GM10266 (cell line): ENCODE measurements at regions not wholly inside any gene's neighbourhood (a gene's known extent, or its start where the extent isn't known, plus 50 kb on each side); places are given as distances from the start of the nearest gene placed in this dataset.

ENCODE experiments used
- DNase-seq: peaks from one replicate; pipeline ENCODE4 v3.0.0; 2012; ENCODE audit errors: extremely low spot score
- TF ChIP-seq, protein P1 (sequence below): IDR thresholded peaks from 2 replicates; pipeline ENCODE4 v1.5.1; 2012; ENCODE audit warnings: mild to moderate bottlenecking, low read depth; ENCODE audit not compliant: control insufficient read depth, insufficient read depth; ENCODE audit errors: missing control alignments

DNA sequence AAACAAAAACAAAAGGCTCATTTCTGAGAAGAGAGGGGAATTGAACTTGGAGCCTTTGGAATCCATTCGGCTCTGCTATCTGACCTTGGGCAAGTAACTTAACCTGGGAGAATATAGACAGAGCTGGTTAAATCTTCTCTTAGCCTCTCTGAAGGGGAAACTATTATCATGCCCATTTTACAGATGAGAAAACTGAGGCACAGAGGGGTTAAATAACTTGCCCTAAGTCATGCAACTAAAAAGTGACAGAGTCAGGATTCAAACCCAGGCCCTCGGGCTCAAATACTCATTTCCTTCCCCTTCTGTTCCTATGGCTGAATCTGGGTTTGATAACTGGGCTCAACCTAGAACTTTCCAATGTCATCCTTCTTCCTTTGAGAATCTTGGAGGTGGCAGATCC is 291.3 kb upstream of the MSX2 start:
- no peak for DNase-seq
- TF ChIP-seq, protein P1, sequence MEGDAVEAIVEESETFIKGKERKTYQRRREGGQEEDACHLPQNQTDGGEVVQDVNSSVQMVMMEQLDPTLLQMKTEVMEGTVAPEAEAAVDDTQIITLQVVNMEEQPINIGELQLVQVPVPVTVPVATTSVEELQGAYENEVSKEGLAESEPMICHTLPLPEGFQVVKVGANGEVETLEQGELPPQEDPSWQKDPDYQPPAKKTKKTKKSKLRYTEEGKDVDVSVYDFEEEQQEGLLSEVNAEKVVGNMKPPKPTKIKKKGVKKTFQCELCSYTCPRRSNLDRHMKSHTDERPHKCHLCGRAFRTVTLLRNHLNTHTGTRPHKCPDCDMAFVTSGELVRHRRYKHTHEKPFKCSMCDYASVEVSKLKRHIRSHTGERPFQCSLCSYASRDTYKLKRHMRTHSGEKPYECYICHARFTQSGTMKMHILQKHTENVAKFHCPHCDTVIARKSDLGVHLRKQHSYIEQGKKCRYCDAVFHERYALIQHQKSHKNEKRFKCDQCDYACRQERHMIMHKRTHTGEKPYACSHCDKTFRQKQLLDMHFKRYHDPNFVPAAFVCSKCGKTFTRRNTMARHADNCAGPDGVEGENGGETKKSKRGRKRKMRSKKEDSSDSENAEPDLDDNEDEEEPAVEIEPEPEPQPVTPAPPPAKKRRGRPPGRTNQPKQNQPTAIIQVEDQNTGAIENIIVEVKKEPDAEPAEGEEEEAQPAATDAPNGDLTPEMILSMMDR = no peak

DNA sequence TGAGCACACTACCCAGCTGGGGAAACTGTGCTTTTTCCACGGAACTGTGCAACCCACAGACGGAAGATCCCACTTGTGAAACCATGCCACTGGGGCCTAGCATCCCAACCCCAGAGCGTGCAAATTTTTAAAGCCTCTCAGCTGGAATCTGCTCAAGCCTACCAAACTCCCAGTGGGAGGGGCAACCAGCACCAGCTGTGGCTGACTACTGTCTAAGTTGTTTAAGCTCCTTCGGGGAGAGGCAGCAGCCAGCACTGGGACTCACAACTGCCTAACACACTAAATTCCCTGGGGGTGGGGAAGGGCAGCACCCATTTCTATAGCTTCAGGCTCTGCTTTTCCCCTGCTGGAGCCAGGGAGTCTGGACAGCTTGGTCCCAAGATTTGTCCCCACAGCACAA is 287.6 kb upstream of the MSX2 start:
- no peak for DNase-seq
- TF ChIP-seq, protein P1 = no peak

DNA sequence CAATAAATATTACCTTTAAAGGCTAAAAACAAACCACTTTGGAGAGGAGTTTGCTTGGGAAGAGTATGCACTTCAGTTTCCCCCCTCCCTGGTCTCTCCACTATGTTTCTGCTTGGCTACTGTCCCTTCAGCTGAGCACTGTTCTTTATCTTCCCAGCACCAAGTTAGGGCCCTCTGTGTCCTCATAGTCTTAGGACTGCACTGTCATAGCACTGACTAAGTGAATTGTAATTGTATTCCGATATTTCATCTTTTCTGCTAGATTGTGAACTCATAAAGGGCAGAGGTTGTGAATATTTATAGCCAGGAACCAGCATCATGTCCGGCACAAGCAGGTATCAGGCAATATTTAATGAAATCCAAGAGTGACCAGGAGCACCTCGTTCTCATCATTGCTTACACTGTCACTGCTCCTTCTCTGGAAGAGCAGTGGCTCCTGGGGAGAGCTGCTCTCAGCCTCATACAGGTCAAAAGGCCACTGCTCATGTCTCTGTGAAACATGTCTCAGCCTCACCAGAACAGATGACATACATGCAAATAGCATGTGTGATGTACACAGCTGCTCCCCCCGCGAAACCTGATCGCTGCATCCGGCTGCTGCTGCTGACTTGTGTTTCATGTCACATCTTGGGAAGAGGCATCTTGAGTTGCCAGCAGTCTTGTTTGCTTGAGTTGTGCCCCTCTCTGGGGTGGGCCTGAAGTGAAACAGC is 279.7 kb upstream of the MSX2 start:
- TF ChIP-seq, protein P1 = no peak
- DNase-seq = no peak

DNA sequence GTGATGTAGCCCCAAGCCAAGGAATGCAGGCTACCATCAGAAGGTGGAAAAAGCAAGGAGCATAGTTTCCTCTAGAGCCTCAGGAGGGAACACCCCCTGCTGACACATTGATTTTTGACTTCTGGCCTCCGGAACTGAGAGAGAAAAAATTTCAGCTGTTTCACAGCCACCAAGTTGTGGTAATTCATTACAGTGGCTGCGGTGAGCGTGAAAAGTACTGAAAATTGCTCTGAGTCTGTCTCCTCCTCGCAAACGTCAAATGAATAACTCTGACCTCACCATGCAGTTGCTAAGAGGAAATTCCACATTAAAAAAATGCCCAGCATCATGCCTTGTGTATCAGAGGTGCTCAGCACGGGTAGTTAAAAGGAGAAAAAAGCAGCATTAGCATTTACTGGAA is 277.9 kb upstream of the MSX2 start:
- no peak for DNase-seq
- TF ChIP-seq, protein P1 = no peak

DNA sequence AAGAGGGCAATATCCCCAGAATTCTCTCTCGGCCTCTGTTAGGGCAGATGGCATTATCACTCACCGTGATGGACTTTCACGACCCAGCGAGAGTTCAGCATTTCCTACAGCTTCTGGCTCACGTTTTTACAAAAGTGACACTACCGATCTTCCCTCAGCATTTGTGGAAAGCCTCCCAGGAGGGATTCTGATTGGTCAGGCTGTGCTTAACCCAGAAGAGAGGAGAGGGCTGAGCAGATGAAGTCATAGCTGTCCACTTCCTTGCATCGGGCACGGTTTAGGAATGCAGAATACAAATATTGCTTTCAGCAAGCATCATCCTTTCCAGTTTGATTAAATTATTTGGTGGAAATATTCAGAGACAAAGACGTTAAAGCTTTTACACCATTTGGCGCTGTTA is 277.4 kb upstream of the MSX2 start:
- no peak for DNase-seq
- TF ChIP-seq, protein P1 = no peak

DNA sequence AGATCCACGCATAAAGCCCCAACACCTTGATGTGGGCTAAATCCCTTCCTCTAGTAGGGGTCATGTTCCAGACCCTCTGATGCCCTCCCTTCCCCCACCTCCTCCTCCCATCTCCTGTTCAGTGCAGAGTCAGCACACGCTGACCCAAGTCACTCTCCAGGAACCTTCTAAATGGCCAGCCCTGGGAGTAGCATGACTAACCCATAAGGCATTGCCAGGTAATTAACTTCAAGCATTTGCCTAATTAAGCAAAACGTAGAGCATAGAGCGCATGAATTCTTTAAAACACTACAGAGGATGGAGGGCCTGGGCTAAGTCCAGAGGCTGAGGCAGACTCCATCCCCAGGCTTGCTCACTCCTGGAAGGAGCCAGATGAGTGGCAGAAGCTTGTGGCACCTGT is 276.3 kb upstream of the MSX2 start:
- no peak for DNase-seq
- TF ChIP-seq, protein P1 = no peak

DNA sequence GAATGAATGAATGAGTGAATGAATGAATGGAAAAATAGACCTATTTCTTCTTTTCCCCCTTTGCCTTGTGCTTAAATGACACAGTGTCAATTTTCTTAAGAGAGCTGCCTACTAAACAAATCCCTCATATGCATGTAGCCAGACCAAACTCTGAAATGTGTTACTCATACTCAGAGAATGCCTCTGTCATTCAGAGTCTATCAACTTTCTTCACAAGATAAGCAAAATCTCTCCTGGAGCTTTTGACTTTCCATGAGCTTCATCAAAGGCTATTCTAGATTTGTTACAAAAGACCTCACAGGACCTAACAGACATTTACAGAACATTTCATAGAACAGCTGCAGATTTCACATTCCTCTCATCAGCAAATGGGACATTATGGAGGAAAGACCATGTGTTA is 275.7 kb upstream of the MSX2 start:
- TF ChIP-seq, protein P1 = no peak
- DNase-seq = no peak
